ENCODE measurements at regions not wholly inside any gene's neighbourhood (a gene's known extent, or its start where the extent isn't known, plus 50 kb on each side); places are given as distances from the start of the nearest gene placed in this dataset.

- no peaks in the 10 kb centered on the region for H3K36me3 Mint-ChIP-seq (ENCODE audit: insufficient read depth in 2 of 2)
- no peaks in the 10 kb centered on the region for H3K9me3 Mint-ChIP-seq
- ATAC-seq (replicated peaks in 1 of 2) (no peak), DNase-seq (no peak)
- H3K4me1 Mint-ChIP-seq (ENCODE audit: low read depth), result peaks cover 11% of the 10 kb centered on the region
- H3K27me3 Mint-ChIP-seq (ENCODE audit: low read depth), result peaks cover 14% of the 10 kb centered on the region
- no peak overlapping the region for H3K4me3 Mint-ChIP-seq
- H3K27ac Mint-ChIP-seq, result no peak overlapping the region
Measured at GRCh38 chr21:15564907-15565306, 164.9 kb upstream of the USP25 start.

- ATAC-seq (replicated peaks in 1 of 2), result no peak
- H3K9me3 Mint-ChIP-seq, result no peaks in the 10 kb centered on the region
- no peak overlapping the region for H3K4me3 Mint-ChIP-seq
- no peaks in the 10 kb centered on the region for H3K4me1 Mint-ChIP-seq (ENCODE audit: low read depth)
- no peak for DNase-seq
- peaks cover 14% of the 10 kb centered on the region for H3K27me3 Mint-ChIP-seq (ENCODE audit: low read depth)
- H3K36me3 Mint-ChIP-seq (ENCODE audit: insufficient read depth in 2 of 2), result no peaks in the 10 kb centered on the region
- H3K27ac Mint-ChIP-seq, result no peak overlapping the region
Measured at GRCh38 chr21:15566703-15567102, 163.1 kb upstream of the USP25 start.

- DNase-seq (no peak), ATAC-seq (replicated peaks in 1 of 2) (no peak)
- no peak overlapping the region for H3K4me3 Mint-ChIP-seq
- no peaks in the 10 kb centered on the region for H3K4me1 Mint-ChIP-seq (ENCODE audit: low read depth)
- H3K9me3 Mint-ChIP-seq, result no peaks in the 10 kb centered on the region
- H3K27me3 Mint-ChIP-seq (ENCODE audit: low read depth), result peaks cover 14% of the 10 kb centered on the region
- no peak overlapping the region for H3K27ac Mint-ChIP-seq
- no peaks in the 10 kb centered on the region for H3K36me3 Mint-ChIP-seq (ENCODE audit: insufficient read depth in 2 of 2)
Measured at GRCh38 chr21:15567191-15567590, 162.6 kb upstream of the USP25 start.

DNA sequence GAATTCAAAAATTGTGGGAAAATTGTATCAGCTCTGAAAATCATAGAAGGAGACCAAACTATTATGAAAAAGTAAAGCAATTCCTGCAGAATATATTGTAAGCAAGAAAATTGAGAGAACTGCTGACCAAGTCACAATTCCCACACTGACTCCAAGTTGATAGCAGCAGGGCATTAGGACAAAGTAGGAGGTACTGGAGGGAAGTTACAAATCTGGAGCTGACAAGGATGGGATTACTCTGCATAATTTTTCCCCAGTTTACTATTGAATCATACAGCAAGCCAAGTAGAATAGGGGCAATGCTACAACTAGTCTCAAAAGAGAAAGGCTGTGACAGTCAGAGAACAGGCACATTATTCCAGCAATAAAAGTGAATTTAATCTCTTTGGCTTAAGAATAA is 161.3 kb upstream of the USP25 start:
- Mint-ChIP-seq H3K4me3 (no peak overlapping the region), H3K9me3 (no peaks in the 10 kb centered on the region), H3K27ac (no peak overlapping the region), H3K27me3 (ENCODE audit: low read depth) (peaks cover 14% of the 10 kb centered on the region), H3K36me3 (ENCODE audit: insufficient read depth in 2 of 2) (no peaks in the 10 kb centered on the region), H3K4me1 (ENCODE audit: low read depth) (no peaks in the 10 kb centered on the region)
- no peak for DNase-seq
- no peak for ATAC-seq (replicated peaks in 1 of 2)

- no peaks in the 10 kb centered on the region for H3K4me1 Mint-ChIP-seq (ENCODE audit: low read depth)
- H3K27me3 Mint-ChIP-seq (ENCODE audit: low read depth), result peaks cover 7% of the 10 kb centered on the region
- ATAC-seq (replicated peaks in 1 of 2) (no peak), DNase-seq (no peak)
- H3K4me3 Mint-ChIP-seq, result no peak overlapping the region
- no peaks in the 10 kb centered on the region for H3K36me3 Mint-ChIP-seq (ENCODE audit: insufficient read depth in 2 of 2)
- H3K27ac Mint-ChIP-seq, result no peak overlapping the region
- no peaks in the 10 kb centered on the region for H3K9me3 Mint-ChIP-seq
Measured at GRCh38 chr21:15586752-15587427, 142.9 kb upstream of the USP25 start.

GRCh38 chr21:15592271-15592860 is 137.4 kb upstream of the USP25 start:
- no peak overlapping the region for H3K27ac Mint-ChIP-seq
- no peak overlapping the region for H3K4me3 Mint-ChIP-seq
- ATAC-seq (replicated peaks in 1 of 2), result no peak
- H3K9me3 Mint-ChIP-seq, result no peaks in the 10 kb centered on the region
- peaks cover 6% of the 10 kb centered on the region for H3K27me3 Mint-ChIP-seq (ENCODE audit: low read depth)
- H3K4me1 Mint-ChIP-seq (ENCODE audit: low read depth), result no peaks in the 10 kb centered on the region
- no peak for DNase-seq
- H3K36me3 Mint-ChIP-seq (ENCODE audit: insufficient read depth in 2 of 2), result no peaks in the 10 kb centered on the region

DNA sequence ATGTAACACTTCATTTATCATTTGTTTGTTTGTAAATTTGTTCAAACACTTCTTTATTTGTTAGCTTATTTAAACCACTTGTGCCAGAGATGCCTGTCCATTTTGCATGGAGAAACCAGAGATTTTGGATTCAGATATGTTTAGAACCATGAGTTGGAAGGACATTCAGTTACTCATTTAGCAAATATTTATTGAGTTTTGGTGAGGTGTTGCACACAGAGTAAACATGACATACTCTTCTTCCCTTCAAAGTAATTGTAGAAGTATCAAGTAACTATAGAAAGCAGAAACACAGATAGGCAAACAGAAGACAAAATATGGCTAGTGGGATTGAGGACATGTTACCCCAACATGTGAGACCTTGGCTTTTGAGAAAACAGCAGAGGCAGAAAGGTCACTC is 136.8 kb upstream of the USP25 start:
- no peaks in the 10 kb centered on the region for H3K36me3 Mint-ChIP-seq (ENCODE audit: insufficient read depth in 2 of 2)
- peaks cover 6% of the 10 kb centered on the region for H3K27me3 Mint-ChIP-seq (ENCODE audit: low read depth)
- no peaks in the 10 kb centered on the region for H3K9me3 Mint-ChIP-seq
- no peak for DNase-seq
- no peak for ATAC-seq (replicated peaks in 1 of 2)
- H3K4me3 Mint-ChIP-seq, result no peak overlapping the region
- no peak overlapping the region for H3K27ac Mint-ChIP-seq
- H3K4me1 Mint-ChIP-seq (ENCODE audit: low read depth), result no peaks in the 10 kb centered on the region

- H3K4me3 Mint-ChIP-seq, result no peak overlapping the region
- H3K36me3 Mint-ChIP-seq (ENCODE audit: insufficient read depth in 2 of 2), result no peaks in the 10 kb centered on the region
- no peaks in the 10 kb centered on the region for H3K4me1 Mint-ChIP-seq (ENCODE audit: low read depth)
- no peak for DNase-seq
- H3K27ac Mint-ChIP-seq, result no peak overlapping the region
- ATAC-seq (replicated peaks in 1 of 2), result no peak
- H3K9me3 Mint-ChIP-seq, result no peaks in the 10 kb centered on the region
- no peaks in the 10 kb centered on the region for H3K27me3 Mint-ChIP-seq (ENCODE audit: low read depth)
Measured at GRCh38 chr21:15601390-15601789, 128.4 kb upstream of the USP25 start.

- no peaks in the 10 kb centered on the region for H3K36me3 Mint-ChIP-seq (ENCODE audit: insufficient read depth in 2 of 2)
- no peak overlapping the region for H3K27ac Mint-ChIP-seq
- DNase-seq (no peak), ATAC-seq (replicated peaks in 1 of 2) (no peak)
- H3K4me3 Mint-ChIP-seq, result no peak overlapping the region
- no peaks in the 10 kb centered on the region for H3K27me3 Mint-ChIP-seq (ENCODE audit: low read depth)
- H3K4me1 Mint-ChIP-seq (ENCODE audit: low read depth), result no peaks in the 10 kb centered on the region
- H3K9me3 Mint-ChIP-seq, result no peaks in the 10 kb centered on the region
Measured at GRCh38 chr21:15604413-15604812, 125.4 kb upstream of the USP25 start.

GRCh38 chr21:15614766-15615165 is 115.0 kb upstream of the USP25 start:
- Mint-ChIP-seq H3K9me3 (no peaks in the 10 kb centered on the region), H3K27me3 (ENCODE audit: low read depth) (no peaks in the 10 kb centered on the region), H3K27ac (no peak overlapping the region), H3K36me3 (ENCODE audit: insufficient read depth in 2 of 2) (no peaks in the 10 kb centered on the region), H3K4me1 (ENCODE audit: low read depth) (no peaks in the 10 kb centered on the region), H3K4me3 (no peak overlapping the region)
- ATAC-seq (replicated peaks in 1 of 2), result no peak
- no peak for DNase-seq

DNA sequence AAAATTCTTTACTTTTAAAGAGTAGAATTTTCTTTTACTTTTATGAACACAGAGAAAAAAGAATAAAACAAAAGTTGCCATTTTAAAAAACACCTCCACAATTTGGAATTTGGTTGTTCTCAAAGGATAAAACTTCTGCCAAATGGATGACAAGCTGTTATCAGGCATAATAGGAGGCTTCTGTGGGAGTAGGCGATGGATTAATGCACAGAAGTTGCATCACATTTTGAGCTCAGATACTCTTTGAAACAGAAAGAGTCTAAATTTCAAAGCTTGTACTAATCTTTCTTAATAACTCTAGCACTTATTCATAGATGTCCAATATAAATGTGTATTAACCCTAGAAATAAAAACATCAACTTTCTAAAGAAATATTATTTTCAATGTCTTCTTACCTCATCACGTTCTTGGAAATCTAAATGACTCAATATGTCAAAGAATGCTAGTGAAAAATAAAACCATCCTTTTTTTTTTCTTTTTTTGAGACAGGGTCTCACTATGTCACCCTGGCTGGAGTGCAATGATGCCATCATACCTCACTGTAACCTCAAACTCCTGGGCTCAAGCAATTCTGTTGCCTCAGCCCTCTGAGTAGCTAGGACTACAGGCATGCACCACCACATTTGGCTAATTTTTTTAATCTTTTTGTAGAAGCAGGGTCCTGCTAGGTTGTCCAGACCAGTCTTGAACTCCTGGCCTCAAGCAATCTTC is 112.8 kb upstream of the USP25 start:
- Mint-ChIP-seq H3K4me3 (no peak overlapping the region), H3K27me3 (ENCODE audit: low read depth) (no peaks in the 10 kb centered on the region), H3K4me1 (ENCODE audit: low read depth) (no peaks in the 10 kb centered on the region), H3K9me3 (no peaks in the 10 kb centered on the region), H3K27ac (no peak overlapping the region), H3K36me3 (ENCODE audit: insufficient read depth in 2 of 2) (no peaks in the 10 kb centered on the region)
- ATAC-seq (replicated peaks in 1 of 2), result no peak
- no peak for DNase-seq

DNA sequence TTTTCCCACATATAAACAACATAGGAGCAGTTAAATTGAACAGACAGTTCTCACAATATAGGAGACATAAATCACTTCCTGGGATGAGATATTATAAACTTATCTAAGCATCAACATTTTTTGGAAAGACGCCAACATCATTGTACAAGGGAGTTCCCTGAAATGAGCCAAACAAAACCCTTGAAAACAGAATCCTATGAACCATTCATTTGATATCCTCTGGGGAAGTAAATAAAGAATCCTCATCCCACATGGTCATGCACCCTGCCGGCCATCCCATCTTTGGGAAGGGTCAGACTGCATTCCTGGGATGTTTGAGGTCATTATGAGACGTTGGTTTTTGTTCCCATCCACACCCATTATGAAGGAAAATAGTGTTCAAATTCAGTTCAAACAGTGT is 111.8 kb upstream of the USP25 start:
- Mint-ChIP-seq H3K4me3 (no peak overlapping the region), H3K36me3 (ENCODE audit: insufficient read depth in 2 of 2) (no peaks in the 10 kb centered on the region), H3K4me1 (ENCODE audit: low read depth) (no peaks in the 10 kb centered on the region)

GRCh38 chr21:15620892-15621291 is 108.9 kb upstream of the USP25 start:
- Mint-ChIP-seq H3K9me3 (peaks cover 0 to 2% of the 10 kb centered on the region in 2 donors), H3K4me3 (no peak overlapping the region), H3K4me1 (ENCODE audit: low read depth) (no peaks in the 10 kb centered on the region), H3K36me3 (ENCODE audit: insufficient read depth in 2 of 2) (no peaks in the 10 kb centered on the region), H3K27ac (no peak overlapping the region), H3K27me3 (ENCODE audit: low read depth) (no peaks in the 10 kb centered on the region)
- ATAC-seq (replicated peaks in 1 of 2) (no peak), DNase-seq (no peak)

More for the DNA sequence above, 111.8 kb upstream of the USP25 start:
- DNase-seq, result no peak
- H3K9me3 Mint-ChIP-seq, result no peaks in the 10 kb centered on the region
- ATAC-seq (replicated peaks in 1 of 2), result no peak
- no peaks in the 10 kb centered on the region for H3K27me3 Mint-ChIP-seq (ENCODE audit: low read depth)
- H3K27ac Mint-ChIP-seq, result no peak overlapping the region

Data from activated T-cell treated with anti-CD3 and anti-CD28 coated beads, Interleukin-2, amount 50 U/mL, for 72 hours (primary cell).